Endodermal cell (in vitro differentiated cells): ENCODE measurements at regions not wholly inside any gene's neighbourhood (a gene's known extent, or its start where the extent isn't known, plus 50 kb on each side); places are given as distances from the start of the nearest gene placed in this dataset.

Source experiments
- DNase-seq: peaks from one replicate; pipeline ENCODE4 v3.0.0-alpha.2; 2017
- H3K27ac ChIP-seq: 2 replicates; pipeline ENCODE4 v1.5.1; 2013; ENCODE audit warnings: mild to moderate bottlenecking, low read depth, low read length, moderate library complexity
- H3K27me3 ChIP-seq: 2 replicates; pipeline ENCODE4 v1.6.1; 2013; ENCODE audit warnings: mild to moderate bottlenecking, low read length, moderate library complexity; ENCODE audit not compliant: insufficient read depth, control insufficient read depth, poor library complexity, severe bottlenecking
- H3K36me3 ChIP-seq: 2 replicates; pipeline ENCODE4 v1.7.0; 2013; ENCODE audit warnings: mild to moderate bottlenecking, low read length, moderate library complexity; ENCODE audit not compliant: control insufficient read depth, insufficient read depth
- H3K4me1 ChIP-seq: one replicate; pipeline ENCODE4 v1.7.0; 2013; ENCODE audit warnings: low read length; ENCODE audit not compliant: control insufficient read depth, insufficient read depth
- H3K4me3 ChIP-seq: 2 replicates; pipeline ENCODE4 v1.5.1; 2013; ENCODE audit warnings: mild to moderate bottlenecking, low read length, moderate library complexity
- H3K9ac ChIP-seq: 2 replicates; pipeline ENCODE4 v1.6.1; 2013; ENCODE audit warnings: mild to moderate bottlenecking, low read length, moderate library complexity; ENCODE audit not compliant: poor library complexity, severe bottlenecking; ENCODE audit errors: extremely low read depth
- H3K9me3 ChIP-seq: 2 replicates; pipeline ENCODE4 v1.6.1; 2013; ENCODE audit warnings: mild to moderate bottlenecking, low read length, moderate library complexity; ENCODE audit not compliant: control insufficient read depth
- H3K27ac Mint-ChIP-seq: 2 replicates; pipeline ENCODE4 v1.8.0; 2020; ENCODE audit warnings: mixed read lengths
- H3K27me3 Mint-ChIP-seq: 2 replicates; pipeline ENCODE4 v1.8.0; 2021; ENCODE audit warnings: mild to moderate bottlenecking, mixed read lengths; ENCODE audit not compliant: insufficient read depth
- H3K36me3 Mint-ChIP-seq: 2 replicates; pipeline ENCODE4 v1.8.0; 2020; ENCODE audit warnings: low read depth, mixed read lengths
- H3K4me1 Mint-ChIP-seq: 2 replicates; pipeline ENCODE4 v1.8.0; 2020; ENCODE audit warnings: mixed read lengths
- H3K4me3 Mint-ChIP-seq: 2 replicates; pipeline ENCODE4 v1.8.0; 2020; ENCODE audit warnings: mild to moderate bottlenecking, moderate library complexity, mixed read lengths
- H3K9me3 Mint-ChIP-seq: 2 replicates; pipeline ENCODE4 v1.8.0; 2020; ENCODE audit warnings: mild to moderate bottlenecking, mixed read lengths
- CTCF ChIP-seq: fragments of 200-600 bp; sonication (generic); conservative IDR thresholded peaks from 2 replicates; pipeline ENCODE4 v1.5.0; 2021; ENCODE audit warnings: antibody characterized with exemption, mild to moderate bottlenecking
- WGBS, 2 experiments: methylation state at CpG; one replicate each; pipeline versions ENCODE4 v1.1.5 to v1.1.7; 2013; ENCODE audit warnings: missing lambda C conversion rate in 2 of 2, mixed read lengths in 1 of 2; ENCODE audit not compliant: insufficient coverage in 1 of 2, insufficient read length in 1 of 2; 5-methylcytosine and 5-hydroxymethylcytosine counted together

- H3K4me1 ChIP-seq = no peaks in the 10 kb centered on the region
- no peak for TF ChIP-seq CTCF
- no peaks in the 10 kb centered on the region for H3K27me3 ChIP-seq
- DNase-seq = no peak
- H3K9me3 ChIP-seq = no peaks in the 10 kb centered on the region
- no peaks in the 10 kb centered on the region for H3K9me3 Mint-ChIP-seq
- no peak overlapping the region for H3K4me3 Mint-ChIP-seq
- no peaks in the 10 kb centered on the region for H3K27me3 Mint-ChIP-seq
- H3K36me3 ChIP-seq = no peaks in the 10 kb centered on the region
- H3K9ac ChIP-seq = no peak overlapping the region
- no peak overlapping the region for H3K27ac ChIP-seq
- H3K4me1 Mint-ChIP-seq = no peaks in the 10 kb centered on the region
- H3K36me3 Mint-ChIP-seq = no peaks in the 10 kb centered on the region
- no peak overlapping the region for H3K4me3 ChIP-seq
- no peak overlapping the region for H3K27ac Mint-ChIP-seq
Observed at GRCh38 chr5:29588236-29588635, 1605.2 kb upstream of the CDH6 start.

- TF ChIP-seq CTCF = no peak
- no peaks in the 10 kb centered on the region for H3K36me3 ChIP-seq
- no peaks in the 10 kb centered on the region for H3K9me3 Mint-ChIP-seq
- WGBS, 2 experiments = 93% methylated on average over 2 of the region's 2 CpGs; no CpG with 5 or more reads in 1 of the 2 experiments
- H3K4me1 ChIP-seq = no peaks in the 10 kb centered on the region
- no peak overlapping the region for H3K27ac Mint-ChIP-seq
- no peaks in the 10 kb centered on the region for H3K27me3 Mint-ChIP-seq
- no peak overlapping the region for H3K4me3 ChIP-seq
- H3K4me3 Mint-ChIP-seq = no peak overlapping the region
- H3K9me3 ChIP-seq = no peaks in the 10 kb centered on the region
- H3K27me3 ChIP-seq = no peaks in the 10 kb centered on the region
- DNase-seq = no peak
- no peaks in the 10 kb centered on the region for H3K4me1 Mint-ChIP-seq
- no peaks in the 10 kb centered on the region for H3K36me3 Mint-ChIP-seq
- H3K9ac ChIP-seq = no peak overlapping the region
- H3K27ac ChIP-seq = no peak overlapping the region
Observed at GRCh38 chr5:29587832-29588231, 1605.7 kb upstream of the CDH6 start.

- no peaks in the 10 kb centered on the region for H3K36me3 Mint-ChIP-seq
- 83 to 93% methylated on average over 1 to 2 of the region's 2 CpGs for WGBS, 2 experiments
- TF ChIP-seq CTCF = no peak
- H3K27ac Mint-ChIP-seq = no peak overlapping the region
- no peaks in the 10 kb centered on the region for H3K27me3 ChIP-seq
- H3K4me1 Mint-ChIP-seq = no peaks in the 10 kb centered on the region
- no peak overlapping the region for H3K9ac ChIP-seq
- no peaks in the 10 kb centered on the region for H3K27me3 Mint-ChIP-seq
- no peak for DNase-seq
- no peak overlapping the region for H3K4me3 ChIP-seq
- H3K36me3 ChIP-seq = no peaks in the 10 kb centered on the region
- H3K9me3 Mint-ChIP-seq = no peaks in the 10 kb centered on the region
- no peak overlapping the region for H3K27ac ChIP-seq
- no peak overlapping the region for H3K4me3 Mint-ChIP-seq
- no peaks in the 10 kb centered on the region for H3K9me3 ChIP-seq
- no peaks in the 10 kb centered on the region for H3K4me1 ChIP-seq
Observed at GRCh38 chr5:29568028-29568427, 1625.5 kb upstream of the CDH6 start.
